RWPE2 (cell line): ENCODE measurements at regions not wholly inside any gene's neighbourhood (a gene's known extent, or its start where the extent isn't known, plus 50 kb on each side); places are given as distances from the start of the nearest gene placed in this dataset.
"Not testable (repeated sequence)": the region's sequence is repeated elsewhere in the genome, so short reads cannot be mapped to it uniquely, and the experiment has no call there.

Experiments used
- ATAC-seq: fragments of 200-7000 bp; cut with Tn5 transposase; 3 replicates; pipeline ENCODE4 v1.9.1; 2021; ENCODE audit warnings: low read depth
- DNase-seq: peaks from one replicate; pipeline ENCODE4 v3.0.0-alpha.2; 2020; ENCODE audit warnings: low spot score
- H3K27ac ChIP-seq: fragments of 450-650 bp; 2 replicates; pipeline ENCODE4 v1.5.1; 2017; ENCODE audit warnings: mild to moderate bottlenecking; ENCODE audit not compliant: poor library complexity, severe bottlenecking
- H3K27me3 ChIP-seq: fragments of 250-450 bp; sonication (Bioruptor Pico); 2 replicates; pipeline ENCODE4 v1.5.1; 2021; ENCODE audit warnings: mild to moderate bottlenecking, moderate library complexity; ENCODE audit not compliant: insufficient read depth, poor library complexity, severe bottlenecking
- H3K36me3 ChIP-seq: fragments of 250-450 bp; sonication (Bioruptor Pico); 2 replicates; pipeline ENCODE4 v1.5.1; 2020; ENCODE audit warnings: low read depth, mild to moderate bottlenecking, moderate library complexity
- H3K4me1 ChIP-seq: fragments of 250-450 bp; sonication (Bioruptor Pico); 2 replicates; pipeline ENCODE4 v1.5.1; 2021; ENCODE audit warnings: mild to moderate bottlenecking, moderate library complexity; ENCODE audit not compliant: insufficient read depth, poor library complexity, severe bottlenecking
- H3K4me3 ChIP-seq: fragments of 250-450 bp; sonication (Bioruptor Pico); 2 replicates; pipeline ENCODE4 v1.5.1; 2021; ENCODE audit warnings: mild to moderate bottlenecking, moderate library complexity; ENCODE audit not compliant: severe bottlenecking
- H3K9me3 ChIP-seq: fragments of 250-450 bp; sonication (Bioruptor Pico); 2 replicates; pipeline ENCODE4 v1.5.1; 2021; ENCODE audit warnings: mild to moderate bottlenecking, moderate library complexity; ENCODE audit not compliant: severe bottlenecking
- CTCF ChIP-seq: fragments of 450-650 bp; IDR thresholded peaks from one replicate; pipeline ENCODE4 v1.5.1; 2017; ENCODE audit warnings: mild to moderate bottlenecking, moderate library complexity; ENCODE audit not compliant: poor library complexity, severe bottlenecking

GRCh38 chr3:1456781-1457311, 364.0 kb downstream of the CNTN6 start:
- no peaks in the 10 kb centered on the region for H3K4me1 ChIP-seq
- H3K4me3 ChIP-seq, result no peak overlapping the region
- H3K9me3 ChIP-seq, result no peaks in the 10 kb centered on the region
- DNase-seq, result no peak
- no peak overlapping the region for H3K27ac ChIP-seq
- no peaks in the 10 kb centered on the region for H3K36me3 ChIP-seq
- no peak for TF ChIP-seq CTCF
- no peaks in the 10 kb centered on the region for H3K27me3 ChIP-seq
- no peak for ATAC-seq

GRCh38 chr3:1462371-1462770, 369.5 kb downstream of the CNTN6 start:
- ATAC-seq (no peak), DNase-seq (no peak)
- Histone ChIP-seq H3K9me3 (no peaks in the 10 kb centered on the region), H3K36me3 (no peaks in the 10 kb centered on the region), H3K27me3 (no peaks in the 10 kb centered on the region), H3K27ac (no peak overlapping the region), H3K4me1 (no peaks in the 10 kb centered on the region), H3K4me3 (no peak overlapping the region)
- no peak for TF ChIP-seq CTCF

- no peak for TF ChIP-seq CTCF
- Histone ChIP-seq H3K27me3 (no peaks in the 10 kb centered on the region), H3K4me3 (no peak overlapping the region), H3K27ac (no peak overlapping the region), H3K36me3 (no peaks in the 10 kb centered on the region), H3K4me1 (no peaks in the 10 kb centered on the region), H3K9me3 (no peaks in the 10 kb centered on the region)
- DNase-seq (no peak), ATAC-seq (no peak)
Measured at GRCh38 chr3:1462856-1463450, 370.1 kb downstream of the CNTN6 start.

GRCh38 chr3:1465091-1465490, 372.3 kb downstream of the CNTN6 start:
- H3K36me3 ChIP-seq, DNase-seq, H3K27ac ChIP-seq, H3K9me3 ChIP-seq, ATAC-seq, H3K27me3 ChIP-seq, H3K4me3 ChIP-seq, H3K4me1 ChIP-seq: not testable (repeated sequence)

GRCh38 chr3:1468145-1468544, 375.3 kb downstream of the CNTN6 start:
- Histone ChIP-seq H3K4me3 (no peak overlapping the region), H3K36me3 (no peaks in the 10 kb centered on the region), H3K27ac (no peak overlapping the region), H3K9me3 (no peaks in the 10 kb centered on the region), H3K4me1 (no peaks in the 10 kb centered on the region), H3K27me3 (no peaks in the 10 kb centered on the region)
- DNase-seq, result no peak
- ATAC-seq, result no peak
- no peak for TF ChIP-seq CTCF
